ENCODE measurements at regions not wholly inside any gene's neighbourhood (a gene's known extent, or its start where the extent isn't known, plus 50 kb on each side); places are given as distances from the start of the nearest gene placed in this dataset.

- H3K36me3 ChIP-seq: no peaks in the 10 kb centered on the region
- no peak for DNase-seq
- no peak for ATAC-seq (ENCODE audit: low FRiP score in 2 of 2)
- H3K27me3 ChIP-seq: no peaks in the 10 kb centered on the region
- peaks cover 0 to 4% (median 0%) of the 10 kb centered on the region in 4 donors for H3K9me3 ChIP-seq
- 67 to 85% methylated on average over 1 of the region's 1 CpG for WGBS, 2 donors
- no peak overlapping the region for H3K27ac ChIP-seq
- H3K4me3 ChIP-seq: no peak overlapping the region
- peaks cover 0 to 3% (median 0%) of the 10 kb centered on the region in 4 donors for H3K4me1 ChIP-seq
- TF ChIP-seq POLR2A (IDR thresholded peaks at IDR 0.05) (no peak), CTCF (IDR thresholded peaks at IDR 0.05) (no peak)
These were observed 369.5 kb upstream of the SMIM21 start for GRCh38 chr18:75797046-75797445.

GRCh38 chr18:75790796-75791195, 363.3 kb upstream of the SMIM21 start:
- H3K9me3 ChIP-seq: peaks cover 0 to 4% (median 0%) of the 10 kb centered on the region in 4 donors
- DNase-seq (no peak), ATAC-seq (ENCODE audit: low FRiP score in 2 of 2) (no peak)
- H3K36me3 ChIP-seq: no peaks in the 10 kb centered on the region
- WGBS, 2 donors: 77 to 84% methylated on average over 2 of the region's 2 CpGs
- H3K4me1 ChIP-seq: no peaks in the 10 kb centered on the region
- TF ChIP-seq CTCF (IDR thresholded peaks at IDR 0.05): no peak
- TF ChIP-seq EP300 (IDR thresholded peaks at IDR 0.05): no peak
- no peak for TF ChIP-seq POLR2AphosphoS5 (IDR thresholded peaks at IDR 0.05)
- TF ChIP-seq POLR2A (IDR thresholded peaks at IDR 0.05): no peak
- H3K4me3 ChIP-seq: no peak overlapping the region
- H3K27ac ChIP-seq: no peak overlapping the region
- H3K27me3 ChIP-seq: no peaks in the 10 kb centered on the region

GRCh38 chr18:75790111-75790510, 362.6 kb upstream of the SMIM21 start:
- H3K27me3 ChIP-seq: no peaks in the 10 kb centered on the region
- H3K36me3 ChIP-seq: no peaks in the 10 kb centered on the region
- H3K27ac ChIP-seq: no peak overlapping the region
- ATAC-seq (ENCODE audit: low FRiP score in 2 of 2) (no peak), DNase-seq (no peak)
- WGBS, 2 donors: 86 to 91% methylated on average over 2 of the region's 2 CpGs
- no peaks in the 10 kb centered on the region for H3K4me1 ChIP-seq
- peaks cover 0 to 4% (median 0%) of the 10 kb centered on the region in 4 donors for H3K9me3 ChIP-seq
- no peak overlapping the region for H3K4me3 ChIP-seq
- TF ChIP-seq EP300 (IDR thresholded peaks at IDR 0.05) (no peak), POLR2AphosphoS5 (IDR thresholded peaks at IDR 0.05) (no peak), CTCF (IDR thresholded peaks at IDR 0.05) (no peak), POLR2A (IDR thresholded peaks at IDR 0.05) (no peak)

- H3K9me3 ChIP-seq: no peaks in the 10 kb centered on the region
- no peaks in the 10 kb centered on the region for H3K27me3 ChIP-seq
- H3K36me3 ChIP-seq: no peaks in the 10 kb centered on the region
- H3K4me3 ChIP-seq: no peak overlapping the region
- no peaks in the 10 kb centered on the region for H3K4me1 ChIP-seq
- H3K27ac ChIP-seq: no peak overlapping the region
- TF ChIP-seq POLR2A (IDR thresholded peaks at IDR 0.05) (no peak), EP300 (IDR thresholded peaks at IDR 0.05) (no peak), CTCF (IDR thresholded peaks at IDR 0.05) (no peak), POLR2AphosphoS5 (IDR thresholded peaks at IDR 0.05) (no peak)
- no peak for ATAC-seq (ENCODE audit: low FRiP score in 2 of 2)
- 48 to 62% methylated on average over 3 of the region's 3 CpGs for WGBS, 2 donors
- DNase-seq: no peak
These were observed 358.3 kb upstream of the SMIM21 start for GRCh38 chr18:75785834-75786233.

GRCh38 chr18:75785206-75785605, 357.7 kb upstream of the SMIM21 start:
- 56 to 69% methylated on average over 2 of the region's 2 CpGs for WGBS, 2 donors

More at GRCh38 chr18:75785206-75785605, 357.7 kb upstream of the SMIM21 start:
- TF ChIP-seq CTCF (IDR thresholded peaks at IDR 0.05): no peak
- TF ChIP-seq POLR2A (IDR thresholded peaks at IDR 0.05): no peak
- Histone ChIP-seq H3K27me3 (no peaks in the 10 kb centered on the region), H3K9me3 (no peaks in the 10 kb centered on the region), H3K36me3 (no peaks in the 10 kb centered on the region), H3K4me3 (no peak overlapping the region), H3K4me1 (no peaks in the 10 kb centered on the region), H3K27ac (no peak overlapping the region)
- DNase-seq: no peak
- ATAC-seq (ENCODE audit: low FRiP score in 2 of 2): no peak
